ENCODE measurements at regions not wholly inside any gene's neighbourhood (a gene's known extent, or its start where the extent isn't known, plus 50 kb on each side); places are given as distances from the start of the nearest gene placed in this dataset.

DNA sequence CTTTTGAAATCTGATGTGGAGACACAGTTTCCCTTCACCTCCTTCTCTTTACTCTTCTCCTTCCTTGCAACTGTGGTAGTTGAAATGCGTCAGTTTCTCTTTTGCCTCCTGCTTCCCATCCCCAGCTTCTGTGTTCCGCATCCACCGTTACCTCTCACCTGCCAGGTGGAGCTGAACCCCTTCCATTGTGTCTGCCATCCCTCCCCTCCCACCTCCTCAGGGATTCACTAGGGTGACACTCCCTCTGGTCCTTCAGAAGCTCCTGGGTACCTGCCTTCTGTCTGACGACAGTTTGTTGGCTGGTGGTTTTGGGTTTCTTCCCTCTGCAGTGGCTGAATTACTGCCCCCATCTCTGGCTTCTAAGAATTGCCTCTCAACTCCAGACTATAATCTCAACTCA, 132.1 kb downstream of the SLC24A2 start:
- no peak for TF ChIP-seq EZH2 (IDR thresholded peaks at IDR 0.05)
- TF ChIP-seq, protein P1, sequence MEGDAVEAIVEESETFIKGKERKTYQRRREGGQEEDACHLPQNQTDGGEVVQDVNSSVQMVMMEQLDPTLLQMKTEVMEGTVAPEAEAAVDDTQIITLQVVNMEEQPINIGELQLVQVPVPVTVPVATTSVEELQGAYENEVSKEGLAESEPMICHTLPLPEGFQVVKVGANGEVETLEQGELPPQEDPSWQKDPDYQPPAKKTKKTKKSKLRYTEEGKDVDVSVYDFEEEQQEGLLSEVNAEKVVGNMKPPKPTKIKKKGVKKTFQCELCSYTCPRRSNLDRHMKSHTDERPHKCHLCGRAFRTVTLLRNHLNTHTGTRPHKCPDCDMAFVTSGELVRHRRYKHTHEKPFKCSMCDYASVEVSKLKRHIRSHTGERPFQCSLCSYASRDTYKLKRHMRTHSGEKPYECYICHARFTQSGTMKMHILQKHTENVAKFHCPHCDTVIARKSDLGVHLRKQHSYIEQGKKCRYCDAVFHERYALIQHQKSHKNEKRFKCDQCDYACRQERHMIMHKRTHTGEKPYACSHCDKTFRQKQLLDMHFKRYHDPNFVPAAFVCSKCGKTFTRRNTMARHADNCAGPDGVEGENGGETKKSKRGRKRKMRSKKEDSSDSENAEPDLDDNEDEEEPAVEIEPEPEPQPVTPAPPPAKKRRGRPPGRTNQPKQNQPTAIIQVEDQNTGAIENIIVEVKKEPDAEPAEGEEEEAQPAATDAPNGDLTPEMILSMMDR (IDR thresholded peaks at IDR 0.05): no peak
